Panc1 (cell line): ENCODE measurements at regions not wholly inside any gene's neighbourhood (a gene's known extent, or its start where the extent isn't known, plus 50 kb on each side); places are given as distances from the start of the nearest gene placed in this dataset.

Source experiments
- POLR2AphosphoS5 ChIP-seq: IDR thresholded peaks from 2 replicates; pipeline ENCODE4 v1.6.1; 2012; ENCODE audit warnings: mild to moderate bottlenecking, low read depth, low read length, moderate library complexity
- TCF7L2 ChIP-seq: IDR thresholded peaks from 2 replicates; pipeline ENCODE4 v1.6.1; 2011; ENCODE audit warnings: mild to moderate bottlenecking, low read depth, low read length, inconsistent platforms
- TF ChIP-seq, protein P1 (sequence below): fragments of 450-650 bp; IDR thresholded peaks from 2 replicates; pipeline ENCODE4 v1.5.1; 2017; ENCODE audit warnings: mild to moderate bottlenecking
- TF ChIP-seq, protein P2 (sequence below), 2 experiments: IDR thresholded peaks; 2 replicates each; pipeline ENCODE4 v1.6.1; 2011 to 2012; ENCODE audit warnings: low read depth in 2 of 2, control low read depth in 1 of 2, low read length in 1 of 2, mild to moderate bottlenecking in 1 of 2, moderate library complexity in 1 of 2; ENCODE audit not compliant: insufficient read depth in 1 of 2

- TF ChIP-seq, protein P1, sequence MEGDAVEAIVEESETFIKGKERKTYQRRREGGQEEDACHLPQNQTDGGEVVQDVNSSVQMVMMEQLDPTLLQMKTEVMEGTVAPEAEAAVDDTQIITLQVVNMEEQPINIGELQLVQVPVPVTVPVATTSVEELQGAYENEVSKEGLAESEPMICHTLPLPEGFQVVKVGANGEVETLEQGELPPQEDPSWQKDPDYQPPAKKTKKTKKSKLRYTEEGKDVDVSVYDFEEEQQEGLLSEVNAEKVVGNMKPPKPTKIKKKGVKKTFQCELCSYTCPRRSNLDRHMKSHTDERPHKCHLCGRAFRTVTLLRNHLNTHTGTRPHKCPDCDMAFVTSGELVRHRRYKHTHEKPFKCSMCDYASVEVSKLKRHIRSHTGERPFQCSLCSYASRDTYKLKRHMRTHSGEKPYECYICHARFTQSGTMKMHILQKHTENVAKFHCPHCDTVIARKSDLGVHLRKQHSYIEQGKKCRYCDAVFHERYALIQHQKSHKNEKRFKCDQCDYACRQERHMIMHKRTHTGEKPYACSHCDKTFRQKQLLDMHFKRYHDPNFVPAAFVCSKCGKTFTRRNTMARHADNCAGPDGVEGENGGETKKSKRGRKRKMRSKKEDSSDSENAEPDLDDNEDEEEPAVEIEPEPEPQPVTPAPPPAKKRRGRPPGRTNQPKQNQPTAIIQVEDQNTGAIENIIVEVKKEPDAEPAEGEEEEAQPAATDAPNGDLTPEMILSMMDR, result no peak
- no peak for TF ChIP-seq POLR2AphosphoS5
- no peak for TF ChIP-seq TCF7L2
- TF ChIP-seq, protein P2, sequence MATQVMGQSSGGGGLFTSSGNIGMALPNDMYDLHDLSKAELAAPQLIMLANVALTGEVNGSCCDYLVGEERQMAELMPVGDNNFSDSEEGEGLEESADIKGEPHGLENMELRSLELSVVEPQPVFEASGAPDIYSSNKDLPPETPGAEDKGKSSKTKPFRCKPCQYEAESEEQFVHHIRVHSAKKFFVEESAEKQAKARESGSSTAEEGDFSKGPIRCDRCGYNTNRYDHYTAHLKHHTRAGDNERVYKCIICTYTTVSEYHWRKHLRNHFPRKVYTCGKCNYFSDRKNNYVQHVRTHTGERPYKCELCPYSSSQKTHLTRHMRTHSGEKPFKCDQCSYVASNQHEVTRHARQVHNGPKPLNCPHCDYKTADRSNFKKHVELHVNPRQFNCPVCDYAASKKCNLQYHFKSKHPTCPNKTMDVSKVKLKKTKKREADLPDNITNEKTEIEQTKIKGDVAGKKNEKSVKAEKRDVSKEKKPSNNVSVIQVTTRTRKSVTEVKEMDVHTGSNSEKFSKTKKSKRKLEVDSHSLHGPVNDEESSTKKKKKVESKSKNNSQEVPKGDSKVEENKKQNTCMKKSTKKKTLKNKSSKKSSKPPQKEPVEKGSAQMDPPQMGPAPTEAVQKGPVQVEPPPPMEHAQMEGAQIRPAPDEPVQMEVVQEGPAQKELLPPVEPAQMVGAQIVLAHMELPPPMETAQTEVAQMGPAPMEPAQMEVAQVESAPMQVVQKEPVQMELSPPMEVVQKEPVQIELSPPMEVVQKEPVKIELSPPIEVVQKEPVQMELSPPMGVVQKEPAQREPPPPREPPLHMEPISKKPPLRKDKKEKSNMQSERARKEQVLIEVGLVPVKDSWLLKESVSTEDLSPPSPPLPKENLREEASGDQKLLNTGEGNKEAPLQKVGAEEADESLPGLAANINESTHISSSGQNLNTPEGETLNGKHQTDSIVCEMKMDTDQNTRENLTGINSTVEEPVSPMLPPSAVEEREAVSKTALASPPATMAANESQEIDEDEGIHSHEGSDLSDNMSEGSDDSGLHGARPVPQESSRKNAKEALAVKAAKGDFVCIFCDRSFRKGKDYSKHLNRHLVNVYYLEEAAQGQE (IDR thresholded peaks at IDR 0.05; ENCODE audit: insufficient read depth in 1 of 2, low read depth in 2 of 2, low read length in 1 of 2), result no peak
Measured at GRCh38 chr2:7661502-7661901, 744.3 kb downstream of the RNF144A start.
